ENCODE measurements at regions not wholly inside any gene's neighbourhood (a gene's known extent, or its start where the extent isn't known, plus 50 kb on each side); places are given as distances from the start of the nearest gene placed in this dataset.

- Histone ChIP-seq H3K4me3 (no peak overlapping the region), H3K27ac (no peak overlapping the region), H3K4me1 (no peaks in the 10 kb centered on the region), H3K9me3 (no peaks in the 10 kb centered on the region), H3K4me2 (no peak overlapping the region), H3K27me3 (no peaks in the 10 kb centered on the region), H4K20me1 (no peaks in the 10 kb centered on the region), H3K9ac (no peak overlapping the region), H3K36me3 (no peaks in the 10 kb centered on the region)
- TF ChIP-seq Cebpa-rat (IDR thresholded peaks at IDR 0.05), result no peak
Measured at GRCh38 chr5:30662373-30662772, 531.1 kb upstream of the CDH6 start.

GRCh38 chr5:30661730-30662129 lies 531.8 kb upstream of the CDH6 start:
- TF ChIP-seq Cebpa-rat (IDR thresholded peaks at IDR 0.05), result no peak
- Histone ChIP-seq H3K27me3 (no peaks in the 10 kb centered on the region), H3K9me3 (no peaks in the 10 kb centered on the region), H3K36me3 (no peaks in the 10 kb centered on the region), H3K4me2 (no peak overlapping the region), H3K27ac (no peak overlapping the region), H3K9ac (no peak overlapping the region), H4K20me1 (no peaks in the 10 kb centered on the region), H3K4me1 (0 out of 2 replicates have a peak, but pooled peaks cover under 1% of the 10 kb centered on the region), H3K4me3 (no peak overlapping the region)

- peaks cover 6% of the 10 kb centered on the region; the same call in 1 of the 2 replicates for H3K4me1 ChIP-seq
- H3K9ac ChIP-seq, result no peak overlapping the region
- no peaks in the 10 kb centered on the region for H3K27me3 ChIP-seq
- H3K4me3 ChIP-seq, result no peak overlapping the region
- H3K36me3 ChIP-seq, result no peaks in the 10 kb centered on the region
- H3K4me2 ChIP-seq, result no peak overlapping the region
- no peak for TF ChIP-seq Cebpa-rat (IDR thresholded peaks at IDR 0.05)
- H3K9me3 ChIP-seq, result no peaks in the 10 kb centered on the region
- no peaks in the 10 kb centered on the region for H4K20me1 ChIP-seq
- H3K27ac ChIP-seq, result no peak overlapping the region
Measured at GRCh38 chr5:30659417-30659816, 534.1 kb upstream of the CDH6 start.

GRCh38 chr5:30650311-30650710 lies 543.2 kb upstream of the CDH6 start:
- Histone ChIP-seq H3K9me3 (no peaks in the 10 kb centered on the region), H3K36me3 (no peaks in the 10 kb centered on the region), H3K4me2 (no peak overlapping the region), H4K20me1 (no peaks in the 10 kb centered on the region), H3K9ac (no peak overlapping the region), H3K4me1 (no peaks in the 10 kb centered on the region), H3K27ac (no peak overlapping the region), H3K4me3 (no peak overlapping the region), H3K27me3 (no peaks in the 10 kb centered on the region)
- no peak for TF ChIP-seq Cebpa-rat (IDR thresholded peaks at IDR 0.05)

- Histone ChIP-seq H3K9ac (no peak overlapping the region), H3K36me3 (no peaks in the 10 kb centered on the region), H3K27me3 (no peaks in the 10 kb centered on the region), H3K4me1 (no peaks in the 10 kb centered on the region), H3K27ac (no peak overlapping the region), H3K4me2 (no peak overlapping the region), H4K20me1 (no peaks in the 10 kb centered on the region), H3K9me3 (no peaks in the 10 kb centered on the region), H3K4me3 (no peak overlapping the region)
- no peak for TF ChIP-seq Cebpa-rat (IDR thresholded peaks at IDR 0.05)
Measured at GRCh38 chr5:30638899-30639298, 554.6 kb upstream of the CDH6 start.

- Histone ChIP-seq H3K4me3 (no peak overlapping the region), H3K4me2 (no peak overlapping the region), H4K20me1 (no peaks in the 10 kb centered on the region), H3K9me3 (peaks cover 8% of the 10 kb centered on the region), H3K9ac (no peak overlapping the region), H3K4me1 (no peaks in the 10 kb centered on the region), H3K27ac (no peak overlapping the region), H3K36me3 (no peaks in the 10 kb centered on the region), H3K27me3 (no peaks in the 10 kb centered on the region)
- no peak for TF ChIP-seq Cebpa-rat (IDR thresholded peaks at IDR 0.05)
Measured at GRCh38 chr5:30627945-30628344, 565.5 kb upstream of the CDH6 start.

- Histone ChIP-seq H3K9ac (no peak overlapping the region), H3K36me3 (no peaks in the 10 kb centered on the region), H3K4me3 (no peak overlapping the region), H3K27me3 (no peaks in the 10 kb centered on the region), H3K4me1 (no peaks in the 10 kb centered on the region), H4K20me1 (no peaks in the 10 kb centered on the region), H3K4me2 (no peak overlapping the region), H3K27ac (no peak overlapping the region), H3K9me3 (peaks cover 8% of the 10 kb centered on the region)
- no peak for TF ChIP-seq Cebpa-rat (IDR thresholded peaks at IDR 0.05)
Measured at GRCh38 chr5:30626557-30626956, 566.9 kb upstream of the CDH6 start.

- Histone ChIP-seq H3K9ac (no peak overlapping the region), H3K4me1 (no peaks in the 10 kb centered on the region), H3K4me3 (no peak overlapping the region), H3K27ac (no peak overlapping the region), H3K9me3 (no peaks in the 10 kb centered on the region), H4K20me1 (no peaks in the 10 kb centered on the region), H3K36me3 (no peaks in the 10 kb centered on the region), H3K27me3 (no peaks in the 10 kb centered on the region), H3K4me2 (no peak overlapping the region)
- TF ChIP-seq Cebpa-rat (IDR thresholded peaks at IDR 0.05), result no peak
Measured at GRCh38 chr5:30620481-30621085, 572.9 kb upstream of the CDH6 start.

- Histone ChIP-seq H3K9ac (no peak overlapping the region), H4K20me1 (no peaks in the 10 kb centered on the region), H3K4me1 (no peaks in the 10 kb centered on the region), H3K9me3 (no peaks in the 10 kb centered on the region), H3K4me3 (no peak overlapping the region), H3K4me2 (no peak overlapping the region), H3K27ac (no peak overlapping the region), H3K27me3 (no peaks in the 10 kb centered on the region), H3K36me3 (no peaks in the 10 kb centered on the region)
- TF ChIP-seq Cebpa-rat (IDR thresholded peaks at IDR 0.05), result no peak
Measured at GRCh38 chr5:30608501-30608900, 585.0 kb upstream of the CDH6 start.

GRCh38 chr5:30607301-30607894 lies 586.1 kb upstream of the CDH6 start:
- Histone ChIP-seq H3K4me1 (no peaks in the 10 kb centered on the region), H4K20me1 (no peaks in the 10 kb centered on the region), H3K27me3 (no peaks in the 10 kb centered on the region), H3K36me3 (no peaks in the 10 kb centered on the region), H3K4me3 (no peak overlapping the region), H3K9me3 (no peaks in the 10 kb centered on the region), H3K27ac (no peak overlapping the region), H3K4me2 (no peak overlapping the region), H3K9ac (no peak overlapping the region)
- no peak for TF ChIP-seq Cebpa-rat (IDR thresholded peaks at IDR 0.05)

All from BLaER1 (cell line).